CD14-positive monocyte (primary cell): ENCODE measurements at regions not wholly inside any gene's neighbourhood (a gene's known extent, or its start where the extent isn't known, plus 50 kb on each side); places are given as distances from the start of the nearest gene placed in this dataset.

ENCODE experiments used
- DNase-seq, 3 donors: peaks; one replicate each; pipeline ENCODE4 v3.0.0-alpha.2; 2011 to 2022
- H2AFZ ChIP-seq: 2 replicates; pipeline ENCODE4 v1.6.0; 2012; ENCODE audit warnings: mild to moderate bottlenecking, low read depth, low read length, inconsistent platforms; ENCODE audit not compliant: insufficient read depth, poor library complexity, severe bottlenecking
- H3K27ac ChIP-seq, 2 donors: 1 replicate in 1 of 2; 2 replicates in 1 of 2; pipeline ENCODE4 v1.5.1; 2012 to 2013; ENCODE audit warnings: low read length in 2 of 2, control low read depth in 1 of 2, inconsistent platforms in 1 of 2, low read depth in 1 of 2, mild to moderate bottlenecking in 1 of 2
- H3K27me3 ChIP-seq, 2 donors: one replicate each; pipeline versions ENCODE4 v1.6.0 to v1.6.1; 2011 to 2013; ENCODE audit warnings: low read length in 2 of 2; ENCODE audit not compliant: control insufficient read depth in 2 of 2, insufficient read depth in 2 of 2
- H3K36me3 ChIP-seq, 2 donors: replicated peaks in 1 of 2; 1 replicate in 1 of 2; 2 replicates in 1 of 2; pipeline versions ENCODE4 v1.5.1 to v1.6.1; 2012 to 2013; ENCODE audit warnings: low read length in 2 of 2, control low read depth in 1 of 2, inconsistent platforms in 1 of 2, mild to moderate bottlenecking in 1 of 2; ENCODE audit not compliant: insufficient read depth in 2 of 2, control insufficient read depth in 1 of 2
- H3K4me1 ChIP-seq, 2 donors: 1 replicate in 1 of 2; 2 replicates in 1 of 2; pipeline versions ENCODE4 v1.5.1 to v1.6.1; 2012 to 2013; ENCODE audit warnings: low read length in 2 of 2, control low read depth in 1 of 2, inconsistent platforms in 1 of 2, mild to moderate bottlenecking in 1 of 2, moderate library complexity in 1 of 2; ENCODE audit not compliant: insufficient read depth in 2 of 2, control insufficient read depth in 1 of 2
- H3K4me2 ChIP-seq: replicated peaks from 2 replicates; pipeline ENCODE3; 2012; ENCODE audit warnings: low read length, moderate library complexity, mild to moderate bottlenecking; ENCODE audit not compliant: poor library complexity, severe bottlenecking; ENCODE audit errors: extremely low read depth
- H3K4me3 ChIP-seq, 3 experiments: fragments of 200-600 bp in 1 of 3; sonication (generic) in 1 of 3; replicated peaks in 1 of 3; 1 replicate in 2 of 3; 2 replicates in 1 of 3; pipeline ENCODE4 v1.5.1; 2011 to 2013; ENCODE audit warnings: low read length in 3 of 3, mild to moderate bottlenecking in 3 of 3, control low read depth in 2 of 3, low read depth in 2 of 3, inconsistent platforms in 1 of 3, moderate library complexity in 1 of 3
- H3K79me2 ChIP-seq: 2 replicates; pipeline ENCODE4 v1.6.0; 2012; ENCODE audit warnings: mild to moderate bottlenecking, control low read depth, inconsistent platforms, low read length, moderate library complexity; ENCODE audit not compliant: insufficient read depth
- H3K9ac ChIP-seq: 2 replicates; pipeline ENCODE4 v1.6.0; 2017; ENCODE audit warnings: low read length, mild to moderate bottlenecking; ENCODE audit not compliant: insufficient read depth, poor library complexity, severe bottlenecking
- H3K9me3 ChIP-seq, 2 donors: replicated peaks in 1 of 2; 1 replicate in 1 of 2; 2 replicates in 1 of 2; pipeline versions ENCODE4 v1.5.1 to v1.6.1; 2012 to 2013; ENCODE audit warnings: low read length in 2 of 2, control low read depth in 1 of 2; ENCODE audit not compliant: control insufficient read depth in 1 of 2, insufficient read depth in 1 of 2
- H4K20me1 ChIP-seq: 2 replicates; pipeline ENCODE4 v1.6.0; 2012; ENCODE audit warnings: mild to moderate bottlenecking, low read length, control low read depth, moderate library complexity; ENCODE audit not compliant: insufficient read depth
- H3K27ac Mint-ChIP-seq, 7 donors: one replicate each; pipeline ENCODE4 v1.8.0; 2020; ENCODE audit warnings: mild to moderate bottlenecking in 7 of 7, mixed read lengths in 7 of 7, moderate library complexity in 6 of 7, inconsistent platforms in 2 of 7
- H3K27me3 Mint-ChIP-seq, 3 donors: one replicate each; pipeline ENCODE4 v1.8.0; 2021 to 2022; ENCODE audit warnings: low read depth in 3 of 3, mild to moderate bottlenecking in 3 of 3, mixed read lengths in 3 of 3, moderate library complexity in 3 of 3, inconsistent platforms in 1 of 3
- H3K36me3 Mint-ChIP-seq, 2 donors: one replicate each; pipeline ENCODE4 v1.8.0; 2020; ENCODE audit warnings: mixed read lengths in 2 of 2, inconsistent platforms in 1 of 2, mild to moderate bottlenecking in 1 of 2
- H3K4me1 Mint-ChIP-seq: one replicate; pipeline ENCODE4 v1.8.0; 2020; ENCODE audit warnings: mild to moderate bottlenecking, mixed read lengths
- H3K4me3 Mint-ChIP-seq, 2 donors: one replicate each; pipeline ENCODE4 v1.8.0; 2020; ENCODE audit warnings: mild to moderate bottlenecking in 2 of 2, mixed read lengths in 2 of 2, moderate library complexity in 1 of 2
- H3K9me3 Mint-ChIP-seq, 7 donors: one replicate each; pipeline ENCODE4 v1.8.0; 2020 to 2022; ENCODE audit warnings: mixed read lengths in 7 of 7, mild to moderate bottlenecking in 6 of 7, moderate library complexity in 6 of 7, inconsistent platforms in 2 of 7
- WGBS: methylation state at CpG from one replicate; pipeline ENCODE4 v1.1.5; 2013; ENCODE audit warnings: missing lambda C conversion rate; ENCODE audit not compliant: insufficient coverage; 5-methylcytosine and 5-hydroxymethylcytosine counted together
- intact Hi-C, 2 donors: fragments of 100-400 bp; cut with micrococcal nuclease; formaldehyde crosslinking; loops; one replicate each; pipeline versions ENCODE4 v1.15.0 to v1.15.1; 2023
- TF ChIP-seq, protein P1 (sequence below): fragments of 200-600 bp; IDR thresholded peaks from one replicate; pipeline ENCODE4 v1.8.0; 2022; ENCODE audit warnings: antibody characterized with exemption, mild to moderate bottlenecking

DNA sequence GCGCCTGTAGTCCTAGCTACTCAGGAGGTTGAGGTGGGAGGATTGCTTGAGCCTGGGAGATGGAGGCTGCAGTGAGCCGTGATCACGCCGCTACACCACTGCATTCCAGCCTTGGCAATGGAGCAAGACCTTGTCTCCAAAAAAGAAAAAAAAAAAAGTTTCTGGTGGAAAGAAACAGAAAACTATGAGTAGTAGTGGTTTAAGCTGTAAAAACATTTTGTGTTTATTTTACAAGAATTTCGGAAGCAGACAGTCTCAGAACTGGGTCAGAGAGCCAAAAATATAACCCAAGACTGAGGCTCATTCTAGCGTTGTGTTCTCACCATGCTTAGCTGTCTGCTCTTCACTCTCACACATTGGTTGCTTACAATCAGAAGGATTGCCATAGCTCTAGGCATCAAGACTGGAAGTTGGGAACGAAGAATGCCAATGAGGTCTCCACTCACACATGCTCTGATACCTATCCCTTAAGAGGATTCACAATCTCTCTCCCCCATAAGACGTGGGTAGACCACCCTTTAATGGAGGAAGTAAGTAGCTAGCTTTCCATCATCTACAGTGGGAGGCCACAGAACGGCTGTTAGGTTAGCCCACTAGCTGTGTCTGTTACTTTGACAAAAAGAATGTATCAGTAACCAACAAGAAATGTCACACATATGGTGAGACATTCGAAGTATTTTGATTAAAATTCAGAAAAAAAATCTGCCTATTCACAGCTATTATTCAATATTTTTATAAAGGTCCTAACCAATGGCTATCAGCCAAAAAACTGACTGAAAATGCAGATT lies 117.6 kb upstream of the RASSF8 start:
- intact Hi-C loops = no loop called here
- Histone ChIP-seq H3K4me2 (no peak overlapping the region), H3K9ac (no peak overlapping the region), H3K36me3 (no peaks in the 10 kb centered on the region), H3K27ac (no peak overlapping the region), H3K9me3 (no peaks in the 10 kb centered on the region), H3K27me3 (no peaks in the 10 kb centered on the region), H2AFZ (no peak overlapping the region), H3K79me2 (no peaks in the 10 kb centered on the region), H3K4me1 (no peaks in the 10 kb centered on the region), H4K20me1 (no peaks in the 10 kb centered on the region), H3K4me3 (no peak overlapping the region)
- peaks cover 0 to 11% (median 4%) of the 10 kb centered on the region in 7 donors for H3K9me3 Mint-ChIP-seq
- TF ChIP-seq, protein P1, sequence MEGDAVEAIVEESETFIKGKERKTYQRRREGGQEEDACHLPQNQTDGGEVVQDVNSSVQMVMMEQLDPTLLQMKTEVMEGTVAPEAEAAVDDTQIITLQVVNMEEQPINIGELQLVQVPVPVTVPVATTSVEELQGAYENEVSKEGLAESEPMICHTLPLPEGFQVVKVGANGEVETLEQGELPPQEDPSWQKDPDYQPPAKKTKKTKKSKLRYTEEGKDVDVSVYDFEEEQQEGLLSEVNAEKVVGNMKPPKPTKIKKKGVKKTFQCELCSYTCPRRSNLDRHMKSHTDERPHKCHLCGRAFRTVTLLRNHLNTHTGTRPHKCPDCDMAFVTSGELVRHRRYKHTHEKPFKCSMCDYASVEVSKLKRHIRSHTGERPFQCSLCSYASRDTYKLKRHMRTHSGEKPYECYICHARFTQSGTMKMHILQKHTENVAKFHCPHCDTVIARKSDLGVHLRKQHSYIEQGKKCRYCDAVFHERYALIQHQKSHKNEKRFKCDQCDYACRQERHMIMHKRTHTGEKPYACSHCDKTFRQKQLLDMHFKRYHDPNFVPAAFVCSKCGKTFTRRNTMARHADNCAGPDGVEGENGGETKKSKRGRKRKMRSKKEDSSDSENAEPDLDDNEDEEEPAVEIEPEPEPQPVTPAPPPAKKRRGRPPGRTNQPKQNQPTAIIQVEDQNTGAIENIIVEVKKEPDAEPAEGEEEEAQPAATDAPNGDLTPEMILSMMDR = no peak
- no peak overlapping the region for H3K4me3 Mint-ChIP-seq
- DNase-seq = no peak
- WGBS = 93% methylated on average over 5 of the region's 10 CpGs
- no peaks in the 10 kb centered on the region for H3K4me1 Mint-ChIP-seq
- no peaks in the 10 kb centered on the region for H3K36me3 Mint-ChIP-seq
- H3K27ac Mint-ChIP-seq = no peak overlapping the region
- peaks cover 0 to 2% (median 0%) of the 10 kb centered on the region in 3 donors for H3K27me3 Mint-ChIP-seq

DNA sequence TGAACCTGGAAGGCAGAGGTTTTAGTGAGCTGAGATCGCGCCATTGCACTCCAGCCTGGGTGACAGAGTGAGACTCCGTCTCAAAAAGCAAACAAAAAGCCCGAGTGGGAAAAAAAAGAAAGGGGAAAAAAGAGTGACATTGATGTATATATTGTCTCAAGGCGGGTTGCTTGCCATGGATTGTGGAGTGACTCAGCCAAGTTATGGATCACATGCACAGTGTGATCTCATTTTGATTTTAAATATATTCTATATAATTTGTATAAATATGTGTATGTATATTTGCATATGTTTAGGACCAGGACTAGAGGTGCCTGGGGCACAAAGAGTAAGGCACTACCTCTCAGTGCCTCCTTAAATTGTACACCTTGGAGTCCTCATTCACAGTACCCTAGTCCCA lies 116.2 kb upstream of the RASSF8 start:
- Mint-ChIP-seq H3K27me3 (peaks cover 0 to 2% (median 0%) of the 10 kb centered on the region in 3 donors), H3K4me3 (no peak overlapping the region), H3K4me1 (no peaks in the 10 kb centered on the region), H3K27ac (no peak overlapping the region), H3K36me3 (no peaks in the 10 kb centered on the region), H3K9me3 (peaks cover 0 to 7% (median 2%) of the 10 kb centered on the region in 7 donors)
- Histone ChIP-seq H3K27me3 (no peaks in the 10 kb centered on the region), H3K9ac (no peak overlapping the region), H3K4me3 (no peak overlapping the region), H2AFZ (no peak overlapping the region), H3K4me2 (no peak overlapping the region), H3K27ac (no peak overlapping the region), H3K9me3 (no peaks in the 10 kb centered on the region), H4K20me1 (no peaks in the 10 kb centered on the region), H3K36me3 (no peaks in the 10 kb centered on the region), H3K79me2 (no peaks in the 10 kb centered on the region), H3K4me1 (no peaks in the 10 kb centered on the region)
- no peak for DNase-seq
- TF ChIP-seq, protein P1 = no peak
- intact Hi-C loops = no loop called here
- WGBS = 100% methylated on average over 3 of the region's 5 CpGs
